ENCODE measurements at regions not wholly inside any gene's neighbourhood (a gene's known extent, or its start where the extent isn't known, plus 50 kb on each side); places are given as distances from the start of the nearest gene placed in this dataset. TPM values are rescaled to one million over a fixed set of nuclear protein-coding genes. Genes with fewer than 3 reads are reported as not detected.

- POLR2A ChIA-PET = no interaction called here
- no peak for ATAC-seq
Measured at GRCh38 chr2:225735844-225736243, 336.3 kb downstream of the NYAP2 start.

DNA sequence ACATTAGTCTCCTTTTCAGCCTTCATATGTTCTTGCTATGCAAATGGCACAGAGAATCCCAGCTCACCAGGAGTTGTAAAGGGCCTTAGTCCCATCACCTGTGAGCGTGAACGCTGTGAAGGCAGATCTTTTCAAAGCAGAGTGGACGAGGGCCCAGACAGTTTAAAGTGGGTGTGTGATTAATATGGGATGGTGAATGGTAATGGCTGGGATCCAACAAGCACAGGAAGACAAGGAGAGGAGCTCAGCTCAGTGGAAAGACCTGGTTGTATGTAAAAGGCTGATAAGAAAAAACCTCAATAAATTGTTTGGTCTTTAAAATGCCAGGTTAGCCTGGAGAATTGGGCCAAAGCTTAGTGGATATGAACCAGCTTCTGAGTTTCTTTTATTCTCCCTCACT is 326.2 kb downstream of the NYAP2 start:
- Histone ChIP-seq H3K27me3 (ENCODE audit: control insufficient read depth in 2 of 2, insufficient read depth in 2 of 2, low read length in 2 of 2) (no peaks in the 10 kb centered on the region), H3K4me1 (ENCODE audit: control insufficient read depth in 2 of 2, insufficient read depth in 2 of 2, low read length in 2 of 2) (no peaks in the 10 kb centered on the region), H3K9me3 (ENCODE audit: control insufficient read depth in 2 of 3, low read length in 3 of 3) (no peaks in the 10 kb centered on the region), H3K36me3 (ENCODE audit: control insufficient read depth in 2 of 3, insufficient read depth in 3 of 3, low read length in 3 of 3) (no peaks in the 10 kb centered on the region), H3K4me3 (ENCODE audit: low read length) (no peak overlapping the region), H3K27ac (ENCODE audit: low read depth, low read length) (no peak overlapping the region)
- H3K27ac Mint-ChIP-seq = no peak overlapping the region
- no peak overlapping the region for H3K4me3 Mint-ChIP-seq
- no peak for ATAC-seq
- H3K9me3 Mint-ChIP-seq = no peaks in the 10 kb centered on the region
- H3K36me3 Mint-ChIP-seq = no peaks in the 10 kb centered on the region
- no peaks in the 10 kb centered on the region for H3K4me1 Mint-ChIP-seq
- intact Hi-C loops (cut with micrococcal nuclease) = no loop called here
- POLR2A ChIA-PET = no interaction called here
- CTCF ChIA-PET = no interaction called here
- no peak for DNase-seq
- H3K27me3 Mint-ChIP-seq = peaks cover 3 to 13% (median 7%) of the 10 kb centered on the region in 5 donors

More at GRCh38 chr2:225735844-225736243, 336.3 kb downstream of the NYAP2 start:
- Histone ChIP-seq H3K9me3 (ENCODE audit: control insufficient read depth in 2 of 3, low read length in 3 of 3) (no peaks in the 10 kb centered on the region), H3K27me3 (ENCODE audit: control insufficient read depth in 2 of 2, insufficient read depth in 2 of 2, low read length in 2 of 2) (no peaks in the 10 kb centered on the region), H3K4me1 (ENCODE audit: control insufficient read depth in 2 of 2, insufficient read depth in 2 of 2, low read length in 2 of 2) (no peaks in the 10 kb centered on the region), H3K27ac (ENCODE audit: low read depth, low read length) (no peak overlapping the region), H3K4me3 (ENCODE audit: low read length) (no peak overlapping the region), H3K36me3 (ENCODE audit: control insufficient read depth in 2 of 3, insufficient read depth in 3 of 3, low read length in 3 of 3) (no peaks in the 10 kb centered on the region)
- H3K4me1 Mint-ChIP-seq = no peaks in the 10 kb centered on the region
- DNase-seq = no peak
- no peak overlapping the region for H3K4me3 Mint-ChIP-seq
- H3K36me3 Mint-ChIP-seq = no peaks in the 10 kb centered on the region
- peaks cover 0 to 2% (median 0%) of the 10 kb centered on the region in 11 donors for H3K9me3 Mint-ChIP-seq
- no peak overlapping the region for H3K27ac Mint-ChIP-seq
- intact Hi-C loops (cut with micrococcal nuclease) = no loop called here
- H3K27me3 Mint-ChIP-seq = peaks cover 0 to 19% (median 6%) of the 10 kb centered on the region in 5 donors
- CTCF ChIA-PET = no interaction called here

Small RNA genes in the stretch of these regions (microRNA-seq; reads per million reads assigned to microRNA genes)
- not detected for gene MIR5702 (ENCODE audit: borderline microRNAs expressed)

Measured in naive thymus-derived CD4-positive, alpha-beta T cell (primary cell).